Suprapubic skin (tissue), 4 donors: ENCODE measurements at regions not wholly inside any gene's neighbourhood (a gene's known extent, or its start where the extent isn't known, plus 50 kb on each side); places are given as distances from the start of the nearest gene placed in this dataset.

ENCODE experiments used
- DNase-seq, 2 donors: peaks; one replicate each; pipeline ENCODE4 v3.0.0-alpha.2; 2019; ENCODE audit warnings: low spot score in 2 of 2
- H3K27ac ChIP-seq: fragments of 200-600 bp; sonication (generic); one replicate; pipeline ENCODE4 v1.5.1; 2019
- H3K27me3 ChIP-seq: fragments of 200-600 bp; sonication (generic); one replicate; pipeline ENCODE4 v1.5.1; 2019
- H3K36me3 ChIP-seq: fragments of 200-600 bp; sonication (generic); one replicate; pipeline ENCODE4 v1.5.1; 2019
- H3K4me1 ChIP-seq: fragments of 200-600 bp; sonication (generic); one replicate; pipeline ENCODE4 v1.5.1; 2019
- H3K4me3 ChIP-seq: fragments of 200-600 bp; sonication (generic); one replicate; pipeline ENCODE4 v1.5.1; 2019; ENCODE audit warnings: mild to moderate bottlenecking
- H3K9me3 ChIP-seq: fragments of 200-600 bp; sonication (generic); one replicate; pipeline ENCODE4 v1.5.1; 2019
- CTCF ChIP-seq, 2 donors: fragments of 200-600 bp in 1 of 2; fragments of 450-650 bp in 1 of 2; sonication (generic) in 1 of 2; IDR thresholded peaks; one replicate each; pipeline ENCODE4 v1.5.1; 2016 to 2019; ENCODE audit warnings: antibody characterized with exemption in 2 of 2, mild to moderate bottlenecking in 1 of 2, moderate library complexity in 1 of 2
- EP300 ChIP-seq: sonication (generic); formaldehyde crosslinking; IDR thresholded peaks from one replicate; pipeline ENCODE4 v1.6.1; 2017; ENCODE audit warnings: antibody characterized with exemption
- POLR2A ChIP-seq, 2 donors: fragments of 450-650 bp; IDR thresholded peaks; one replicate each; pipeline ENCODE4 v1.6.1; 2017; ENCODE audit warnings: antibody characterized with exemption in 2 of 2, mild to moderate bottlenecking in 2 of 2, moderate library complexity in 2 of 2
- POLR2AphosphoS5 ChIP-seq, 3 donors: sonication (generic); formaldehyde crosslinking; IDR thresholded peaks; one replicate each; pipeline ENCODE4 v1.6.1; 2017; ENCODE audit warnings: antibody characterized with exemption in 3 of 3
- WGBS: methylation state at CpG from one replicate; pipeline ENCODE4 v1.1.5; 2018; 5-methylcytosine and 5-hydroxymethylcytosine counted together

- Histone ChIP-seq H3K4me3 (no peak overlapping the region), H3K9me3 (no peaks in the 10 kb centered on the region), H3K27ac (no peak overlapping the region), H3K4me1 (peaks cover 12% of the 10 kb centered on the region), H3K27me3 (peaks cover 11% of the 10 kb centered on the region), H3K36me3 (no peaks in the 10 kb centered on the region)
- no peak for DNase-seq
- no peak for TF ChIP-seq POLR2AphosphoS5 (IDR thresholded peaks at IDR 0.05)
- no peak for TF ChIP-seq POLR2A (IDR thresholded peaks at IDR 0.05)
- no peak for TF ChIP-seq CTCF (IDR thresholded peaks at IDR 0.05)
- TF ChIP-seq EP300 = no peak
- 83% methylated on average over 15 of the region's 15 CpGs for WGBS
These were observed 56.2 kb upstream of the POFUT2 start for GRCh38 chr21:45343891-45344290.

GRCh38 chr21:45344576-45344975 is 56.9 kb upstream of the POFUT2 start:
- Histone ChIP-seq H3K9me3 (no peaks in the 10 kb centered on the region), H3K27me3 (peaks cover 11% of the 10 kb centered on the region), H3K4me3 (no peak overlapping the region), H3K27ac (no peak overlapping the region), H3K36me3 (no peaks in the 10 kb centered on the region), H3K4me1 (peaks cover 19% of the 10 kb centered on the region)
- 89% methylated on average over 14 of the region's 21 CpGs for WGBS
- no peak for DNase-seq
- TF ChIP-seq CTCF (IDR thresholded peaks at IDR 0.05) (no peak), POLR2AphosphoS5 (IDR thresholded peaks at IDR 0.05) (no peak), EP300 (no peak), POLR2A (IDR thresholded peaks at IDR 0.05) (no peak)

- peaks cover 11% of the 10 kb centered on the region for H3K27me3 ChIP-seq
- H3K36me3 ChIP-seq = no peaks in the 10 kb centered on the region
- peak in 1 of 2 donors; percentile 82 for DNase-seq
- no peaks in the 10 kb centered on the region for H3K9me3 ChIP-seq
- 59% methylated on average over 24 of the region's 31 CpGs for WGBS
- no peak overlapping the region for H3K27ac ChIP-seq
- no peak for TF ChIP-seq POLR2AphosphoS5 (IDR thresholded peaks at IDR 0.05)
- TF ChIP-seq POLR2A (IDR thresholded peaks at IDR 0.05) = no peak
- no peak for TF ChIP-seq CTCF (IDR thresholded peaks at IDR 0.05)
- TF ChIP-seq EP300 = no peak
- H3K4me3 ChIP-seq = no peak overlapping the region
- peaks cover 45% of the 10 kb centered on the region for H3K4me1 ChIP-seq
These were observed 57.8 kb upstream of the COL18A1 start for GRCh38 chr21:45347048-45347711.

- Histone ChIP-seq H3K4me1 (peaks cover 52% of the 10 kb centered on the region), H3K27me3 (peaks cover 11% of the 10 kb centered on the region), H3K9me3 (no peaks in the 10 kb centered on the region), H3K36me3 (no peaks in the 10 kb centered on the region), H3K27ac (no peak overlapping the region), H3K4me3 (no peak overlapping the region)
- no peak for TF ChIP-seq POLR2A (IDR thresholded peaks at IDR 0.05)
- TF ChIP-seq POLR2AphosphoS5 (IDR thresholded peaks at IDR 0.05) = no peak
- TF ChIP-seq CTCF (IDR thresholded peaks at IDR 0.05) = no peak
- TF ChIP-seq EP300 = no peak
- 69% methylated on average over 24 of the region's 25 CpGs for WGBS
- peak in 1 of 2 donors; percentile 78 for DNase-seq
These were observed 57.1 kb upstream of the COL18A1 start for GRCh38 chr21:45347712-45348499.

- 84% methylated on average over 10 of the region's 18 CpGs for WGBS
- peak overlapping the region; percentile 56 for H3K27ac ChIP-seq
- no peak for DNase-seq
- no peaks in the 10 kb centered on the region for H3K36me3 ChIP-seq
- peaks cover 58% of the 10 kb centered on the region for H3K4me1 ChIP-seq
- peaks cover 11% of the 10 kb centered on the region for H3K27me3 ChIP-seq
- H3K4me3 ChIP-seq = no peak overlapping the region
- no peak for TF ChIP-seq EP300
- TF ChIP-seq POLR2AphosphoS5 (IDR thresholded peaks at IDR 0.05) = no peak
- TF ChIP-seq POLR2A (IDR thresholded peaks at IDR 0.05) = no peak
- H3K9me3 ChIP-seq = no peaks in the 10 kb centered on the region
These were observed 56.2 kb upstream of the COL18A1 start for GRCh38 chr21:45348591-45349327.
